Vagina (tissue), 2 donors: ENCODE measurements at regions not wholly inside any gene's neighbourhood (a gene's known extent, or its start where the extent isn't known, plus 50 kb on each side); places are given as distances from the start of the nearest gene placed in this dataset.

ENCODE experiments used
- CTCF ChIP-seq, 3 experiments: fragments of 450-650 bp in 2 of 3; fragments of 200-600 bp in 1 of 3; sonication (generic) in 1 of 3; IDR thresholded peaks; one replicate each; pipeline ENCODE4 v1.5.1; 2017 to 2019; ENCODE audit warnings: antibody characterized with exemption in 3 of 3, mild to moderate bottlenecking in 2 of 3, moderate library complexity in 2 of 3
- POLR2A ChIP-seq, 2 donors: fragments of 450-650 bp; IDR thresholded peaks; one replicate each; pipeline ENCODE4 v1.6.1; 2017; ENCODE audit warnings: antibody characterized with exemption in 2 of 2, mild to moderate bottlenecking in 2 of 2, moderate library complexity in 2 of 2

DNA sequence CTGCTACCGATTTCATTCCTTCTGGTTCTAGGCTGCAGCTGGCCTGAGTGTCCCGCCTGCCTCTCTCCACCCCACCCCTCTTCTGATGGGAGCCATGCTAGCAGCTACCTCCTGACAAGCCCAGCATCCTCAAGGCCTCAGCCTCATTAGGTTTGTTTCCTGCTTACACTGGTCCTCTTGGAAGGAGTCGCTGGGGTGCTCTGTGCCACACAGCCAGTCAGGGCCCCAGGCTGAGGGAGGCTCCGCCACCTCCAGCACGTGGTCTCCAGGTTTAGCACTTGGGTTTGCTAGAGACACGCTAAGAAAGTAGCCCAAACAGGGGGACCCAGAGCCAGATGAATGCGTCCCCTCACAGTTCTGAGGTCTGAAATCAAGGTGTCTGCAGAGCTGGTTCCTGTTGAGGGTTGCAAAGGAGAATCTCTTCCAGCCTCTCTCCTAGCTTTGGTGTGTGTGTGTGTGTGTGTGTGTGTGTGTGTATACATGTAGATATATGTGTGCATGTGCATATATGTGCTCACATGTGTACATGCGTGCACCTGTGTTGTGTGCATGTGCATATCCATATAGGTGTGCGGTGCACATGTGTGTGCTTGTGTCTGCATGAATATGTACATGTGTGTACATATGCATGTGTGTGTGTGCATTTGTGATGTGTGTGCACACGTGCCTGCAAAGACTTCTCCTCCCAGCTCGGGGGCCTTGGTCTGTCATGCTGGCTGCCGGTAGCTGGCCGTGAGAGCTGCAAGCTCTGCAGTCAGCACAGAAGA, 301.1 kb upstream of the AJAP1 start:
- TF ChIP-seq CTCF (IDR thresholded peaks at IDR 0.05) (no peak), POLR2A (IDR thresholded peaks at IDR 0.05) (no peak)
